GM21723 (cell line): ENCODE measurements at regions not wholly inside any gene's neighbourhood (a gene's known extent, or its start where the extent isn't known, plus 50 kb on each side); places are given as distances from the start of the nearest gene placed in this dataset.
"Not testable (repeated sequence)": the region's sequence is repeated elsewhere in the genome, so short reads cannot be mapped to it uniquely, and the experiment has no call there.

Experiments used
- ATAC-seq: cut with Tn5 transposase; IDR thresholded peaks from one replicate; pipeline ENCODE4 v1.9.1; 2021; ENCODE audit warnings: mild to moderate bottlenecking, moderate library complexity; ENCODE audit not compliant: unreplicated experiment

GRCh38 chr6:9140172-9140571, 704.8 kb upstream of the SLC35B3 start:
- ATAC-seq, result no peak

GRCh38 chr6:9139746-9140145, 704.4 kb upstream of the SLC35B3 start:
- no peak for ATAC-seq

GRCh38 chr6:9138936-9139335, 703.6 kb upstream of the SLC35B3 start:
- ATAC-seq, result no peak

GRCh38 chr6:9136141-9136822, 700.9 kb upstream of the SLC35B3 start:
- no peak for ATAC-seq

- ATAC-seq, result no peak
Observed at GRCh38 chr6:9131616-9132015, 696.3 kb upstream of the SLC35B3 start.

- no peak for ATAC-seq
Observed at GRCh38 chr6:9131201-9131600, 695.9 kb upstream of the SLC35B3 start.

- no peak for ATAC-seq
Observed at GRCh38 chr6:9128970-9129369, 693.6 kb upstream of the SLC35B3 start.

GRCh38 chr6:9126878-9127560, 691.7 kb upstream of the SLC35B3 start:
- ATAC-seq, result no peak

GRCh38 chr6:9126034-9126433, 690.7 kb upstream of the SLC35B3 start:
- not testable (repeated sequence) for ATAC-seq

GRCh38 chr6:9121549-9121948, 686.2 kb upstream of the SLC35B3 start:
- no peak for ATAC-seq

GRCh38 chr6:9116026-9116425, 680.7 kb upstream of the SLC35B3 start:
- no peak for ATAC-seq

- no peak for ATAC-seq
Observed at GRCh38 chr6:9112544-9112943, 677.2 kb upstream of the SLC35B3 start.

- no peak for ATAC-seq
Observed at GRCh38 chr6:9103876-9104521, 668.7 kb upstream of the SLC35B3 start.

- no peak for ATAC-seq
Observed at GRCh38 chr6:9101920-9102319, 666.6 kb upstream of the SLC35B3 start.

GRCh38 chr6:9100869-9101580, 665.7 kb upstream of the SLC35B3 start:
- no peak for ATAC-seq

- no peak for ATAC-seq
Observed at GRCh38 chr6:9095729-9096128, 660.4 kb upstream of the SLC35B3 start.

GRCh38 chr6:9095137-9095536, 659.8 kb upstream of the SLC35B3 start:
- ATAC-seq, result no peak

GRCh38 chr6:9089724-9090123, 654.4 kb upstream of the SLC35B3 start:
- no peak for ATAC-seq

- ATAC-seq, result no peak
Observed at GRCh38 chr6:9087470-9087869, 652.1 kb upstream of the SLC35B3 start.

- no peak for ATAC-seq
Observed at GRCh38 chr6:9086331-9086730, 651.0 kb upstream of the SLC35B3 start.

- ATAC-seq, result no peak
Observed at GRCh38 chr6:9085709-9086070, 650.3 kb upstream of the SLC35B3 start.
